HEK293 (cell line): ENCODE measurements at regions not wholly inside any gene's neighbourhood (a gene's known extent, or its start where the extent isn't known, plus 50 kb on each side); places are given as distances from the start of the nearest gene placed in this dataset.

Experiments
- CTCF ChIA-PET: fragments of 350-600 bp; formaldehyde crosslinking; extraction: SDS; loops from one replicate; lab custom pipeline; 2021; ENCODE audit warnings: antibody characterized with exemption; lab: Yijun Ruan, JAX
- POLR2A ChIA-PET: fragments of 300-600 bp; formaldehyde crosslinking; extraction: SDS; loops from one replicate; lab custom pipeline; 2020; ENCODE audit warnings: antibody characterized with exemption, inconsistent platforms; lab: Yijun Ruan, JAX
- H3K27ac ChIP-seq: fragments of 200-500 bp; sonication (Bioruptor generic); 2 replicates; pipeline ENCODE4 v1.5.1; 2014; ENCODE audit warnings: low read depth, low read length, control low read depth, inconsistent platforms; ENCODE audit errors: extremely low read depth
- H3K36me3 ChIP-seq, 2 experiments: fragments of 200-500 bp in 1 of 2; sonication (Bioruptor generic) in 1 of 2; 1 replicate in 1 of 2; 2 replicates in 1 of 2; pipeline ENCODE4 v1.5.1; 2014 to 2017; ENCODE audit warnings: inconsistent platforms in 2 of 2, low read length in 2 of 2; ENCODE audit not compliant: control insufficient read depth in 2 of 2, insufficient read depth in 1 of 2
- H3K4me1 ChIP-seq: fragments of 200-500 bp; sonication (Bioruptor generic); 2 replicates; pipeline ENCODE4 v1.5.1; 2014; ENCODE audit warnings: mild to moderate bottlenecking, low read length, inconsistent platforms; ENCODE audit not compliant: control insufficient read depth, insufficient read depth
- H3K4me3 ChIP-seq: 2 replicates; pipeline ENCODE4 v1.5.1; 2011; ENCODE audit warnings: low read depth, mild to moderate bottlenecking, control low read depth, low read length, moderate library complexity
- H3K9me3 ChIP-seq: fragments of 200-500 bp; sonication (Bioruptor generic); 2 replicates; pipeline ENCODE4 v1.5.1; 2014; ENCODE audit warnings: low read depth, low read length, inconsistent platforms; ENCODE audit not compliant: control insufficient read depth, insufficient read depth
- BCL11A ChIP-seq: fragments of 450-650 bp; formaldehyde crosslinking; IDR thresholded peaks from 2 replicates; pipeline ENCODE4 v1.5.1; 2016; ENCODE audit warnings: low read depth, missing biosample characterization, missing genetic modification characterization
- INSM2 ChIP-seq: fragments of 450-650 bp; formaldehyde crosslinking; IDR thresholded peaks from 2 replicates; pipeline ENCODE4 v1.5.1; 2016; ENCODE audit warnings: missing biosample characterization, missing genetic modification characterization
- TRIM28 ChIP-seq: IDR thresholded peaks from 2 replicates; pipeline ENCODE4 v1.6.1; 2011; ENCODE audit warnings: low read length, control low read depth, borderline replicate concordance
- TSHZ1 ChIP-seq: fragments of 450-650 bp; formaldehyde crosslinking; IDR thresholded peaks from 2 replicates; pipeline ENCODE4 v1.5.1; 2016; ENCODE audit warnings: missing biosample characterization, missing genetic modification characterization, borderline replicate concordance
- ZBTB44 ChIP-seq: fragments of 450-650 bp; IDR thresholded peaks from 2 replicates; pipeline ENCODE4 v1.5.1; 2018; ENCODE audit warnings: missing biosample characterization, mild to moderate bottlenecking, missing genetic modification characterization
- ZNF239 ChIP-seq: fragments of 450-650 bp; formaldehyde crosslinking; IDR thresholded peaks from 2 replicates; pipeline ENCODE4 v1.5.1; 2016; ENCODE audit warnings: missing biosample characterization, missing genetic modification characterization
- ZNF561 ChIP-seq: fragments of 450-650 bp; IDR thresholded peaks from 2 replicates; pipeline ENCODE4 v1.5.1; 2018; ENCODE audit warnings: missing biosample characterization, missing genetic modification characterization, borderline replicate concordance
- ZNF623 ChIP-seq: fragments of 450-650 bp; formaldehyde crosslinking; IDR thresholded peaks from 2 replicates; pipeline ENCODE4 v1.5.1; 2016; ENCODE audit warnings: missing biosample characterization, missing genetic modification characterization
- ZNF692 ChIP-seq: fragments of 450-650 bp; formaldehyde crosslinking; IDR thresholded peaks from 2 replicates; pipeline ENCODE4 v1.5.1; 2016; ENCODE audit warnings: missing biosample characterization, missing genetic modification characterization

- TF ChIP-seq BCL11A (tag by site-specific recombination) (no peak), TRIM28 (no peak)
These were observed 381.8 kb upstream of the LCORL start (continued) for GRCh38 chr4:18403327-18403726.

DNA sequence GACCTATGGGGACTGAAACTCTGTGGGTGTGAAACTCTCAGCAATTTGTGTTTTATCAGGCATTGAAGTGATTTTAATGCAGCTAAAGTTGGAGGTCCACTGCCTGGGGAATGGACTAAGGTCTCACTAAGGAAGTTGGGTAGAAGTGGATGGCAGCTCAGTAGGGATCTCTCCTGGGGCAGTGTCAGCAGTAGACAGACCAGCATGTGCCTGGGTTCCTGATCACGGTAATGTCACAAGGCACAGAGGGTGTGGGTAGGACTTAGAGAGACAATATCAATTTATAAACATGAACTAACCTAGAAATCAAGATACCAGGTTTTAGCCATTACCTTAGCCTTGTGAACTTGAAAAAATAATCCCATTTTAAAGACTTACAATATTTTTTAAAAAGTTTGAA is 380.3 kb upstream of the LCORL start:
- Histone ChIP-seq H3K4me1 (no peaks in the 10 kb centered on the region), H3K9me3 (no peaks in the 10 kb centered on the region), H3K27ac (no peak overlapping the region), H3K36me3 (no peaks in the 10 kb centered on the region), H3K4me3 (no peak overlapping the region)
- CTCF ChIA-PET, result no interaction called here
- TF ChIP-seq ZNF692 (tag by site-specific recombination), result no peak
- no peak for TF ChIP-seq ZNF239 (tag by site-specific recombination)
- no peak for TF ChIP-seq INSM2 (tag by site-specific recombination)
- no peak for TF ChIP-seq ZBTB44 (tag by site-specific recombination)
- TF ChIP-seq, all 188 proteins: peak for 0
- POLR2A ChIA-PET, result no interaction called here

GRCh38 chr4:18401425-18401824 is 379.9 kb upstream of the LCORL start:
- ChIA-PET POLR2A (no interaction called here), CTCF (no interaction called here)
- H3K27ac ChIP-seq, result no peak overlapping the region

More at GRCh38 chr4:18401425-18401824, 379.9 kb upstream of the LCORL start:
- Histone ChIP-seq H3K4me1 (no peaks in the 10 kb centered on the region), H3K36me3 (no peaks in the 10 kb centered on the region), H3K4me3 (no peak overlapping the region), H3K9me3 (no peaks in the 10 kb centered on the region)
- TF ChIP-seq ZNF623 (no peak), ZNF561 (no peak), TSHZ1 (tag by site-specific recombination) (no peak)
